ENCODE measurements at regions not wholly inside any gene's neighbourhood (a gene's known extent, or its start where the extent isn't known, plus 50 kb on each side); places are given as distances from the start of the nearest gene placed in this dataset.

DNA sequence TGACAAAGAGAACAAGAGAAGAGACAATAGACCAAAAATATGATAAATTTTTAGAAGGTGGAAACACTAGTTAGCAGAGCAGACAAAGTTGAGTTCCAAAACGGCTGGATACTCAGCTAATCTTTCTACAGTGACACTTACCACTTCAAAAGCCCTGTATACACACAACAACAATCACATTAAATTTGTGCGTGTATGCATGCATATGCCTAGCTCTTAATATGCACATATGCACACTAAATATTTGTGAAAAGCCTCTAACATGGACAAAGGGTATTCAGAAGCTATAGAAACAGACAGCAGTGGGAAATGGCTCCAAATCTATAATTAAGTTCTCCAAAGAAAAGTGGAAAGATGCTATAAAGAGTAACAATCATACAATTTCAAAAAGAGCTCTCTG is 476.4 kb downstream of the HTR7 start:
- Mint-ChIP-seq H3K9me3 (no peaks in the 10 kb centered on the region), H3K27ac (no peak overlapping the region), H3K36me3 (no peaks in the 10 kb centered on the region), H3K27me3 (ENCODE audit: low read depth) (no peaks in the 10 kb centered on the region; the same call in 1 of the 2 replicates), H3K4me3 (no peak overlapping the region), H3K4me1 (peaks cover 50% of the 10 kb centered on the region)
- DNase-seq (ENCODE audit: low spot score) = no peak
- no peak for ATAC-seq
- TF ChIP-seq TP53 (CRISPR knock-in tag; IDR thresholded peaks at IDR 0.05) (no peak), ELF4 (CRISPR knock-in tag; IDR thresholded peaks at IDR 0.05; ENCODE audit: low read depth) (no peak), ZNF423 (CRISPR knock-in tag; IDR thresholded peaks at IDR 0.05) (no peak), NR1H2 (CRISPR knock-in tag; IDR thresholded peaks at IDR 0.05) (no peak), TCF7 (CRISPR knock-in tag; IDR thresholded peaks at IDR 0.05; ENCODE audit: low read depth) (no peak), CREM (CRISPR knock-in tag; IDR thresholded peaks at IDR 0.05) (no peak), NFE2L1 (CRISPR knock-in tag; IDR thresholded peaks at IDR 0.05) (no peak), HMGA2 (CRISPR knock-in tag; IDR thresholded peaks at IDR 0.05) (no peak), ZNF396 (CRISPR knock-in tag; IDR thresholded peaks at IDR 0.05; ENCODE audit: borderline replicate concordance) (no peak), PRRX2 (CRISPR knock-in tag; IDR thresholded peaks at IDR 0.05) (no peak)
- TF ChIP-seq, protein P1, sequence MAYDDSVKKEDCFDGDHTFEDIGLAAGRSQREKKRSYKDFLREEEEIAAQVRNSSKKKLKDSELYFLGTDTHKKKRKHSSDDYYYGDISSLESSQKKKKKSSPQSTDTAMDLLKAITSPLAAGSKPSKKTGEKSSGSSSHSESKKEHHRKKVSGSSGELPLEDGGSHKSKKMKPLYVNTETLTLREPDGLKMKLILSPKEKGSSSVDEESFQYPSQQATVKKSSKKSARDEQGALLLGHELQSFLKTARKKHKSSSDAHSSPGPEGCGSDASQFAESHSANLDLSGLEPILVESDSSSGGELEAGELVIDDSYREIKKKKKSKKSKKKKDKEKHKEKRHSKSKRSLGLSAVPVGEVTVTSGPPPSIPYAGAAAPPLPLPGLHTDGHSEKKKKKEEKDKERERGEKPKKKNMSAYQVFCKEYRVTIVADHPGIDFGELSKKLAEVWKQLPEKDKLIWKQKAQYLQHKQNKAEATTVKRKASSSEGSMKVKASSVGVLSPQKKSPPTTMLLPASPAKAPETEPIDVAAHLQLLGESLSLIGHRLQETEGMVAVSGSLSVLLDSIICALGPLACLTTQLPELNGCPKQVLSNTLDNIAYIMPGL (CRISPR knock-in tag; IDR thresholded peaks at IDR 0.05) = no peak
- TF ChIP-seq, protein P2, sequence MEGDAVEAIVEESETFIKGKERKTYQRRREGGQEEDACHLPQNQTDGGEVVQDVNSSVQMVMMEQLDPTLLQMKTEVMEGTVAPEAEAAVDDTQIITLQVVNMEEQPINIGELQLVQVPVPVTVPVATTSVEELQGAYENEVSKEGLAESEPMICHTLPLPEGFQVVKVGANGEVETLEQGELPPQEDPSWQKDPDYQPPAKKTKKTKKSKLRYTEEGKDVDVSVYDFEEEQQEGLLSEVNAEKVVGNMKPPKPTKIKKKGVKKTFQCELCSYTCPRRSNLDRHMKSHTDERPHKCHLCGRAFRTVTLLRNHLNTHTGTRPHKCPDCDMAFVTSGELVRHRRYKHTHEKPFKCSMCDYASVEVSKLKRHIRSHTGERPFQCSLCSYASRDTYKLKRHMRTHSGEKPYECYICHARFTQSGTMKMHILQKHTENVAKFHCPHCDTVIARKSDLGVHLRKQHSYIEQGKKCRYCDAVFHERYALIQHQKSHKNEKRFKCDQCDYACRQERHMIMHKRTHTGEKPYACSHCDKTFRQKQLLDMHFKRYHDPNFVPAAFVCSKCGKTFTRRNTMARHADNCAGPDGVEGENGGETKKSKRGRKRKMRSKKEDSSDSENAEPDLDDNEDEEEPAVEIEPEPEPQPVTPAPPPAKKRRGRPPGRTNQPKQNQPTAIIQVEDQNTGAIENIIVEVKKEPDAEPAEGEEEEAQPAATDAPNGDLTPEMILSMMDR (IDR thresholded peaks at IDR 0.05) = no peak
- TF ChIP-seq, protein P3, sequence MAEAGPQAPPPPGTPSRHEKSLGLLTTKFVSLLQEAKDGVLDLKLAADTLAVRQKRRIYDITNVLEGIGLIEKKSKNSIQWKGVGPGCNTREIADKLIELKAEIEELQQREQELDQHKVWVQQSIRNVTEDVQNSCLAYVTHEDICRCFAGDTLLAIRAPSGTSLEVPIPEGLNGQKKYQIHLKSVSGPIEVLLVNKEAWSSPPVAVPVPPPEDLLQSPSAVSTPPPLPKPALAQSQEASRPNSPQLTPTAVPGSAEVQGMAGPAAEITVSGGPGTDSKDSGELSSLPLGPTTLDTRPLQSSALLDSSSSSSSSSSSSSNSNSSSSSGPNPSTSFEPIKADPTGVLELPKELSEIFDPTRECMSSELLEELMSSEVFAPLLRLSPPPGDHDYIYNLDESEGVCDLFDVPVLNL (CRISPR knock-in tag; IDR thresholded peaks at IDR 0.05; ENCODE audit: borderline replicate concordance, low read depth) = no peak
- TF ChIP-seq, protein P4, sequence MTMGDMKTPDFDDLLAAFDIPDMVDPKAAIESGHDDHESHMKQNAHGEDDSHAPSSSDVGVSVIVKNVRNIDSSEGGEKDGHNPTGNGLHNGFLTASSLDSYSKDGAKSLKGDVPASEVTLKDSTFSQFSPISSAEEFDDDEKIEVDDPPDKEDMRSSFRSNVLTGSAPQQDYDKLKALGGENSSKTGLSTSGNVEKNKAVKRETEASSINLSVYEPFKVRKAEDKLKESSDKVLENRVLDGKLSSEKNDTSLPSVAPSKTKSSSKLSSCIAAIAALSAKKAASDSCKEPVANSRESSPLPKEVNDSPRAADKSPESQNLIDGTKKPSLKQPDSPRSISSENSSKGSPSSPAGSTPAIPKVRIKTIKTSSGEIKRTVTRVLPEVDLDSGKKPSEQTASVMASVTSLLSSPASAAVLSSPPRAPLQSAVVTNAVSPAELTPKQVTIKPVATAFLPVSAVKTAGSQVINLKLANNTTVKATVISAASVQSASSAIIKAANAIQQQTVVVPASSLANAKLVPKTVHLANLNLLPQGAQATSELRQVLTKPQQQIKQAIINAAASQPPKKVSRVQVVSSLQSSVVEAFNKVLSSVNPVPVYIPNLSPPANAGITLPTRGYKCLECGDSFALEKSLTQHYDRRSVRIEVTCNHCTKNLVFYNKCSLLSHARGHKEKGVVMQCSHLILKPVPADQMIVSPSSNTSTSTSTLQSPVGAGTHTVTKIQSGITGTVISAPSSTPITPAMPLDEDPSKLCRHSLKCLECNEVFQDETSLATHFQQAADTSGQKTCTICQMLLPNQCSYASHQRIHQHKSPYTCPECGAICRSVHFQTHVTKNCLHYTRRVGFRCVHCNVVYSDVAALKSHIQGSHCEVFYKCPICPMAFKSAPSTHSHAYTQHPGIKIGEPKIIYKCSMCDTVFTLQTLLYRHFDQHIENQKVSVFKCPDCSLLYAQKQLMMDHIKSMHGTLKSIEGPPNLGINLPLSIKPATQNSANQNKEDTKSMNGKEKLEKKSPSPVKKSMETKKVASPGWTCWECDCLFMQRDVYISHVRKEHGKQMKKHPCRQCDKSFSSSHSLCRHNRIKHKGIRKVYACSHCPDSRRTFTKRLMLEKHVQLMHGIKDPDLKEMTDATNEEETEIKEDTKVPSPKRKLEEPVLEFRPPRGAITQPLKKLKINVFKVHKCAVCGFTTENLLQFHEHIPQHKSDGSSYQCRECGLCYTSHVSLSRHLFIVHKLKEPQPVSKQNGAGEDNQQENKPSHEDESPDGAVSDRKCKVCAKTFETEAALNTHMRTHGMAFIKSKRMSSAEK (CRISPR knock-in tag; IDR thresholded peaks at IDR 0.05; ENCODE audit: borderline replicate concordance) = no peak
- ChIA-PET CTCF (interaction anchor here (1.0 kb wide), 1 partner anchor 9 kb away, joined by 3 read pairs; no protein-coding TSS in a partner anchor), POLR2A (interaction anchor here (1.0 kb wide), 1 partner anchor 10 kb away, joined by 3 read pairs; no protein-coding TSS in a partner anchor)

DNA sequence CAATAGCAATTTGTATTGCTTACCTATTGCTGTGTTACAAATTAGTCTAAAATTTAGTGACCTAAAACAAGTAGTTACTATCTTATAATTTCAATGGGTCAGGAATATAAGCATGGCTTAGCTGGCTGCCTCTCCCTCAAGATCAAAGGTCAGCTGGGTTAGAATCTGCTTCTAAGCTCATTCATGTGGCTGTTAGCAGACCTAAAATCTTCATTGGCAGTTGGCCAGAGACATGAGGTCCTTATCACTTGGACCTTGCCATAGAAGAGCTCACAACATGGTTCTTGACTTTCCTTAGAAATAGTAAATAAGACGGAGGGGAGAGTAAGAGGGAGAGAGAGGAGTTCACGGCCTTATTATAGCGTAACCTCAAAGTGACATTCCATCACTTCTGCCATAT is 468.0 kb downstream of the HTR7 start:
- no peaks in the 10 kb centered on the region for H3K36me3 Mint-ChIP-seq
- peaks cover 43% of the 10 kb centered on the region for H3K4me1 Mint-ChIP-seq
- no peak for ATAC-seq
- no peak for DNase-seq (ENCODE audit: low spot score)
- TF ChIP-seq RORB (CRISPR knock-in tag; IDR thresholded peaks at IDR 0.05) = no peak
- no peak overlapping the region for H3K27ac Mint-ChIP-seq
- no peak overlapping the region for H3K4me3 Mint-ChIP-seq
- ChIA-PET POLR2A (no interaction called here), CTCF (no interaction called here)
- no peaks in the 10 kb centered on the region; the same call in 1 of the 2 replicates for H3K9me3 Mint-ChIP-seq
- no peaks in the 10 kb centered on the region for H3K27me3 Mint-ChIP-seq (ENCODE audit: low read depth)

Measured in WTC11 (cell line).